RKO (cell line): ENCODE measurements at regions not wholly inside any gene's neighbourhood (a gene's known extent, or its start where the extent isn't known, plus 50 kb on each side); places are given as distances from the start of the nearest gene placed in this dataset.

Experiments
- DNase-seq: peaks from one replicate; pipeline ENCODE4 v3.0.0-alpha.2; 2016; ENCODE audit warnings: low spot score

DNA sequence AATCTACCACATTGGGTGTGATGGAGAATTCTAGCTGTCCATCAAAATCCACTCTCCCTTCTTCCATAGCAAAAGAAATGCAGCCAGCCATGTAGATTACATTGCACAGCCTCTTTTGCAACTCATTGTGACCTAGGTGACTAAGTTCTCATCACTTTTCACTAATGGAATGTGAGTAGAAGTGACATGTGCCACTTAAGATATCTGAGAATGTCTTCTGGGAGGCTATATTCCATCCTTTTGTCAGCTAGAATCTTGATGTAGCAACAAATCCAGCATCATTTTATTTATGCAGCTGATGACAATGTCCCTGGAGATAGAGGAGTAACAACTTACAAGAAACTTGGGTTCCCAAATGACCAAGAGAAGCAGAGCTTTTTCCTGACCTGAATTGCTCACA is 61.5 kb upstream of the API5 start:
- no peak for DNase-seq

- DNase-seq, result no peak
Observed at GRCh38 chr11:43261775-43262174, 50.0 kb upstream of the API5 start.
